Endothelial cell of umbilical vein (primary cell): ENCODE measurements at regions not wholly inside any gene's neighbourhood (a gene's known extent, or its start where the extent isn't known, plus 50 kb on each side); places are given as distances from the start of the nearest gene placed in this dataset.

Source experiments
- BruUV-seq: library from RNA; stranded (reverse); fragments of 400-500 nt; replicated peaks from 2 replicates; lab custom pipeline; 2021; lab: Mats Ljungman, UMichigan
- CTCF ChIA-PET: fragments of 300-600, 350-600 bp; sonication (Branson Sonifier 250); formaldehyde crosslinking; loops from one replicate; lab custom pipeline; 2021; ENCODE audit warnings: antibody characterized with exemption, inconsistent platforms; lab: Charles Lee
- POLR2A ChIA-PET: fragments of 300-600, 350-600 bp; sonication (Branson Sonifier 250); formaldehyde crosslinking; loops from one replicate; lab custom pipeline; 2021; ENCODE audit warnings: antibody characterized with exemption, inconsistent platforms; lab: Charles Lee
- DNase-seq: peaks from one replicate; pipeline ENCODE4 v3.0.0-alpha.2; 2011; ENCODE audit warnings: low read depth, low spot score
- FAIRE-seq: peaks from 2 replicates; lab custom pipeline; 2011; peaks lifted over from hg19 to GRCh38; lab: Jason Lieb, UNC
- H2AFZ ChIP-seq: 2 replicates; pipeline ENCODE4 v1.6.0; 2012; ENCODE audit warnings: low read depth, low read length, control low read depth, inconsistent platforms
- H3K27ac ChIP-seq: 2 replicates; pipeline ENCODE4 v1.5.1; 2011; ENCODE audit warnings: low read depth, mild to moderate bottlenecking, control low read depth, low read length, moderate library complexity; ENCODE audit not compliant: insufficient read depth
- H3K27me3 ChIP-seq, 2 experiments: 2 replicates each; pipeline versions ENCODE4 v1.6.0 to v1.6.1; 2011; ENCODE audit warnings: low read length in 2 of 2, mixed read lengths in 1 of 2; ENCODE audit not compliant: control insufficient read depth in 2 of 2, insufficient read depth in 2 of 2
- H3K36me3 ChIP-seq, 2 experiments: 2 replicates in 1 of 2; 3 replicates in 1 of 2; pipeline ENCODE4 v1.5.1; 2011; ENCODE audit warnings: low read length in 2 of 2, mild to moderate bottlenecking in 1 of 2, moderate library complexity in 1 of 2; ENCODE audit not compliant: control insufficient read depth in 2 of 2, insufficient read depth in 2 of 2; ENCODE audit errors: extremely low read depth in 1 of 2
- H3K4me1 ChIP-seq: 3 replicates; pipeline ENCODE4 v1.5.1; 2011; ENCODE audit warnings: mild to moderate bottlenecking, low read length; ENCODE audit not compliant: control insufficient read depth, insufficient read depth; ENCODE audit errors: extremely low read depth
- H3K4me2 ChIP-seq: 2 replicates; pipeline ENCODE4 v1.6.1; 2011; ENCODE audit warnings: low read length, control low read depth, mixed read lengths; ENCODE audit not compliant: insufficient read depth
- H3K4me3 ChIP-seq, 3 experiments: fragments of 200-600 bp in 1 of 3; sonication (generic), shearing (Covaris generic) in 1 of 3; replicated peaks in 1 of 3; 2 replicates each; pipeline ENCODE4 v1.5.1; 2011 to 2016; ENCODE audit warnings: control low read depth in 3 of 3, low read length in 3 of 3, mild to moderate bottlenecking in 2 of 3, inconsistent platforms in 1 of 3, low read depth in 1 of 3, moderate library complexity in 1 of 3; ENCODE audit not compliant: insufficient read depth in 1 of 3
- H3K79me2 ChIP-seq: 2 replicates; pipeline ENCODE4 v1.6.0; 2012; ENCODE audit warnings: low read length, inconsistent platforms; ENCODE audit not compliant: control insufficient read depth, insufficient read depth
- H3K9ac ChIP-seq: replicated peaks from 2 replicates; pipeline ENCODE3; 2011; ENCODE audit warnings: low read length, control low read depth; ENCODE audit not compliant: insufficient read depth; ENCODE audit errors: extremely low read depth
- H3K9me1 ChIP-seq: replicated peaks from 3 replicates; pipeline ENCODE4 v1.6.0; 2011; ENCODE audit warnings: mild to moderate bottlenecking, low read length; ENCODE audit not compliant: control insufficient read depth, insufficient read depth; ENCODE audit errors: extremely low read depth
- H3K9me3 ChIP-seq: replicated peaks from 2 replicates; pipeline ENCODE4 v1.5.1; 2012; ENCODE audit warnings: low read length, inconsistent platforms; ENCODE audit not compliant: control insufficient read depth, insufficient read depth
- H4K20me1 ChIP-seq: replicated peaks from 2 replicates; pipeline ENCODE3; 2011; ENCODE audit warnings: mild to moderate bottlenecking, low read length; ENCODE audit not compliant: control insufficient read depth, insufficient read depth; ENCODE audit errors: extremely low read depth
- EZH2 ChIP-seq: IDR thresholded peaks from 2 replicates; pipeline ENCODE4 v1.6.1; 2012; ENCODE audit warnings: borderline replicate concordance, low read depth, mild to moderate bottlenecking, moderate library complexity, low read length, inconsistent platforms; ENCODE audit not compliant: severe bottlenecking
- FOS ChIP-seq: IDR thresholded peaks from 2 replicates; pipeline ENCODE4 v1.6.1; 2011; ENCODE audit warnings: mild to moderate bottlenecking, low read length, moderate library complexity, borderline replicate concordance; ENCODE audit not compliant: insufficient read depth
- GATA2 ChIP-seq: IDR thresholded peaks from 2 replicates; pipeline ENCODE4 v1.7.0; 2011; ENCODE audit warnings: low read depth, mild to moderate bottlenecking, moderate library complexity, mixed read lengths, low read length; ENCODE audit not compliant: insufficient read length, insufficient read depth
- JUN ChIP-seq: IDR thresholded peaks from 2 replicates; pipeline ENCODE4 v1.6.1; 2011; ENCODE audit warnings: borderline replicate concordance, low read depth; ENCODE audit not compliant: insufficient read length, insufficient read depth
- MAX ChIP-seq: IDR thresholded peaks from 2 replicates; pipeline ENCODE4 v1.6.1; 2011; ENCODE audit not compliant: insufficient read depth, insufficient read length
- MYC ChIP-seq: IDR thresholded peaks from one replicate; pipeline ENCODE4 v1.6.1; 2011; ENCODE audit warnings: mild to moderate bottlenecking, low read depth, low read length
- POLR2A ChIP-seq: IDR thresholded peaks from 2 replicates; pipeline ENCODE4 v1.6.1; 2012; ENCODE audit warnings: low read depth, mild to moderate bottlenecking, control low read depth, low read length
- POLR2AphosphoS5 ChIP-seq: IDR thresholded peaks from 2 replicates; pipeline ENCODE4 v1.6.1; 2012; ENCODE audit warnings: low read depth, mild to moderate bottlenecking, control low read depth, low read length, moderate library complexity; ENCODE audit not compliant: insufficient read depth
- dilution Hi-C: fragments of 300-500 bp; cut with MboI; formaldehyde crosslinking; loops from one replicate; pipeline ENCODE4 v1.15.0; 2019; ENCODE audit warnings: low sequenced_read_pairs; ENCODE audit not compliant: extremely low pct_ligation_motif_present
- intact Hi-C: fragments of 100-400 bp; cut with micrococcal nuclease; formaldehyde crosslinking; loops from one replicate; pipeline ENCODE4 v1.10.0; 2022
- TF ChIP-seq, protein P1 (sequence below), 2 donors: IDR thresholded peaks; 1 replicate in 1 of 2; 2 replicates in 1 of 2; pipeline ENCODE4 v1.5.1; 2011; ENCODE audit warnings: low read length in 2 of 2, mild to moderate bottlenecking in 2 of 2, moderate library complexity in 2 of 2, control low read depth in 1 of 2, inconsistent platforms in 1 of 2, low read depth in 1 of 2; ENCODE audit not compliant: insufficient read depth in 1 of 2; ENCODE audit errors: extremely low read depth in 1 of 2

- intact Hi-C loops: no loop called here
- Histone ChIP-seq H3K9ac (no peak overlapping the region), H3K27me3 (no peaks in the 10 kb centered on the region), H3K36me3 (no peaks in the 10 kb centered on the region), H3K4me1 (no peaks in the 10 kb centered on the region), H4K20me1 (no peaks in the 10 kb centered on the region), H3K4me3 (no peak overlapping the region), H2AFZ (no peak overlapping the region), H3K4me2 (no peak overlapping the region), H3K9me3 (no peaks in the 10 kb centered on the region), H3K27ac (no peak overlapping the region), H3K9me1 (no peaks in the 10 kb centered on the region), H3K79me2 (no peaks in the 10 kb centered on the region)
- TF ChIP-seq GATA2 (no peak), FOS (no peak), POLR2A (no peak), MYC (no peak)
- TF ChIP-seq, protein P1, sequence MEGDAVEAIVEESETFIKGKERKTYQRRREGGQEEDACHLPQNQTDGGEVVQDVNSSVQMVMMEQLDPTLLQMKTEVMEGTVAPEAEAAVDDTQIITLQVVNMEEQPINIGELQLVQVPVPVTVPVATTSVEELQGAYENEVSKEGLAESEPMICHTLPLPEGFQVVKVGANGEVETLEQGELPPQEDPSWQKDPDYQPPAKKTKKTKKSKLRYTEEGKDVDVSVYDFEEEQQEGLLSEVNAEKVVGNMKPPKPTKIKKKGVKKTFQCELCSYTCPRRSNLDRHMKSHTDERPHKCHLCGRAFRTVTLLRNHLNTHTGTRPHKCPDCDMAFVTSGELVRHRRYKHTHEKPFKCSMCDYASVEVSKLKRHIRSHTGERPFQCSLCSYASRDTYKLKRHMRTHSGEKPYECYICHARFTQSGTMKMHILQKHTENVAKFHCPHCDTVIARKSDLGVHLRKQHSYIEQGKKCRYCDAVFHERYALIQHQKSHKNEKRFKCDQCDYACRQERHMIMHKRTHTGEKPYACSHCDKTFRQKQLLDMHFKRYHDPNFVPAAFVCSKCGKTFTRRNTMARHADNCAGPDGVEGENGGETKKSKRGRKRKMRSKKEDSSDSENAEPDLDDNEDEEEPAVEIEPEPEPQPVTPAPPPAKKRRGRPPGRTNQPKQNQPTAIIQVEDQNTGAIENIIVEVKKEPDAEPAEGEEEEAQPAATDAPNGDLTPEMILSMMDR (IDR thresholded peaks at IDR 0.05; ENCODE audit: extremely low read depth in 1 of 2, insufficient read depth in 1 of 2, low read depth in 1 of 2, low read length in 2 of 2): no peak
- dilution Hi-C loops: no loop called here
- FAIRE-seq: no peak
- no peak for DNase-seq
- CTCF ChIA-PET: interaction anchor here (0.9 kb wide), 1 partner anchor 10 kb away, joined by 3 read pairs; no protein-coding TSS in a partner anchor
- no TSS peak for BruUV-seq
- POLR2A ChIA-PET: no interaction called here
These were observed 615.0 kb upstream of the NECTIN3 start for GRCh38 chr3:110456438-110457138.

- no peaks in the 10 kb centered on the region for H3K4me1 ChIP-seq
- no peak overlapping the region for H3K27ac ChIP-seq
- H3K79me2 ChIP-seq: no peaks in the 10 kb centered on the region
- H3K27me3 ChIP-seq: no peaks in the 10 kb centered on the region
- H3K4me3 ChIP-seq: no peak overlapping the region
- H3K9me3 ChIP-seq: no peaks in the 10 kb centered on the region
- FAIRE-seq: no peak
- H4K20me1 ChIP-seq: no peaks in the 10 kb centered on the region
- no peaks in the 10 kb centered on the region for H3K9me1 ChIP-seq
- TF ChIP-seq MYC (no peak), JUN (no peak), EZH2 (no peak), GATA2 (no peak), POLR2A (no peak), POLR2AphosphoS5 (no peak), MAX (no peak), FOS (no peak)
- TF ChIP-seq, protein P1 (IDR thresholded peaks at IDR 0.05; ENCODE audit: extremely low read depth in 1 of 2, insufficient read depth in 1 of 2, low read depth in 1 of 2, low read length in 2 of 2): no peak
- no TSS peak for BruUV-seq
- CTCF ChIA-PET: interaction anchor here (0.9 to 1.0 kb wide), 2 partner anchors 43 to 52 kb away, joined by 3 read pairs; no protein-coding TSS in a partner anchor
- intact Hi-C loops (no loop called here), dilution Hi-C loops (no loop called here)
- DNase-seq: no peak
- POLR2A ChIA-PET: no interaction called here
- no peaks in the 10 kb centered on the region for H3K36me3 ChIP-seq
- no peak overlapping the region for H3K9ac ChIP-seq
- no peak overlapping the region for H2AFZ ChIP-seq
- no peak overlapping the region for H3K4me2 ChIP-seq
These were observed 614.1 kb upstream of the NECTIN3 start for GRCh38 chr3:110457508-110457907.
